Thoracic aorta (tissue), 2 donors: ENCODE measurements at regions not wholly inside any gene's neighbourhood (a gene's known extent, or its start where the extent isn't known, plus 50 kb on each side); places are given as distances from the start of the nearest gene placed in this dataset.

Source experiments
- ATAC-seq: fragments of 150-250 bp; one replicate; pipeline ENCODE4 v1.8.0; 2017; ENCODE audit warnings: low read depth; ENCODE audit not compliant: insufficient number of reproducible peaks, low FRiP score
- DNase-seq: peaks from one replicate; pipeline ENCODE4 v3.0.0-alpha.2; 2020; ENCODE audit warnings: low spot score
- H3K27ac ChIP-seq, 2 donors: fragments of 200-600 bp; sonication (generic); 1 replicate in 1 of 2; 2 replicates in 1 of 2; pipeline ENCODE4 v1.5.1; 2016; ENCODE audit warnings: mild to moderate bottlenecking in 2 of 2, moderate library complexity in 2 of 2
- H3K27me3 ChIP-seq: fragments of 200-600 bp; sonication (generic); replicated peaks from 2 replicates; pipeline ENCODE4 v1.6.0; 2016; ENCODE audit warnings: mild to moderate bottlenecking; ENCODE audit not compliant: insufficient read depth
- H3K36me3 ChIP-seq: fragments of 200-600 bp; sonication (generic); one replicate; pipeline ENCODE4 v1.5.1; 2016
- H3K4me1 ChIP-seq, 2 donors: fragments of 200-600 bp; sonication (generic); 1 replicate in 1 of 2; 2 replicates in 1 of 2; pipeline versions ENCODE4 v1.5.1 to v1.6.0; 2016; ENCODE audit warnings: low read depth in 2 of 2, mild to moderate bottlenecking in 1 of 2; ENCODE audit not compliant: control insufficient read depth in 1 of 2
- H3K4me3 ChIP-seq: fragments of 200-600 bp; sonication (generic); 2 replicates; pipeline ENCODE4 v1.5.1; 2016; ENCODE audit warnings: mild to moderate bottlenecking
- H3K9me3 ChIP-seq: fragments of 200-600 bp; sonication (generic); 2 replicates; pipeline ENCODE4 v1.5.1; 2016
- TF ChIP-seq, protein P1 (sequence below): fragments of 200-600 bp; sonication (generic); IDR thresholded peaks from one replicate; pipeline ENCODE4 v1.5.1; 2019; ENCODE audit warnings: antibody characterized with exemption

GRCh38 chr3:153268564-153269279 lies 106.7 kb downstream of the RAP2B start:
- Histone ChIP-seq H3K4me3 (no peak overlapping the region), H3K27ac (no peak overlapping the region), H3K9me3 (no peaks in the 10 kb centered on the region), H3K36me3 (no peaks in the 10 kb centered on the region), H3K27me3 (no peaks in the 10 kb centered on the region), H3K4me1 (no peaks in the 10 kb centered on the region)
- no peak for DNase-seq
- TF ChIP-seq, protein P1, sequence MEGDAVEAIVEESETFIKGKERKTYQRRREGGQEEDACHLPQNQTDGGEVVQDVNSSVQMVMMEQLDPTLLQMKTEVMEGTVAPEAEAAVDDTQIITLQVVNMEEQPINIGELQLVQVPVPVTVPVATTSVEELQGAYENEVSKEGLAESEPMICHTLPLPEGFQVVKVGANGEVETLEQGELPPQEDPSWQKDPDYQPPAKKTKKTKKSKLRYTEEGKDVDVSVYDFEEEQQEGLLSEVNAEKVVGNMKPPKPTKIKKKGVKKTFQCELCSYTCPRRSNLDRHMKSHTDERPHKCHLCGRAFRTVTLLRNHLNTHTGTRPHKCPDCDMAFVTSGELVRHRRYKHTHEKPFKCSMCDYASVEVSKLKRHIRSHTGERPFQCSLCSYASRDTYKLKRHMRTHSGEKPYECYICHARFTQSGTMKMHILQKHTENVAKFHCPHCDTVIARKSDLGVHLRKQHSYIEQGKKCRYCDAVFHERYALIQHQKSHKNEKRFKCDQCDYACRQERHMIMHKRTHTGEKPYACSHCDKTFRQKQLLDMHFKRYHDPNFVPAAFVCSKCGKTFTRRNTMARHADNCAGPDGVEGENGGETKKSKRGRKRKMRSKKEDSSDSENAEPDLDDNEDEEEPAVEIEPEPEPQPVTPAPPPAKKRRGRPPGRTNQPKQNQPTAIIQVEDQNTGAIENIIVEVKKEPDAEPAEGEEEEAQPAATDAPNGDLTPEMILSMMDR: no peak
- no peak for ATAC-seq

DNA sequence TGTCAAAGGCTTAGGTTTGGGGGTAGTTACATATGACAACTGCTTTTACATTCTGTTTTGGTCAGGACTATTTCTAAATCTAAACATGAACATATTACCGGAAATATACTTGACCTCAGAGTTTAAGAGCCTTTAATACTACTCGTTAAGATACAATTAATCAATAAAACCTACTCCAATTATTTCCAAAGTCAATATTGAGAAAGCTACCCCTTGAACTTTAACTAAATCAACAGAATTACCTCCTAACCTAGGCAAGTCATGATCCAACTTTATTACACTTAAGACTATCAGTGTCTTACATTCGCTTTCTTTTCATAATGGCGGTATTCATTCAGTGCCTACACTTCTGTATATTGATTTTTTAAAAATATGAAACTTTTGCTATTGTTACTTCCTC lies 107.7 kb downstream of the RAP2B start:
- no peak for DNase-seq
- ATAC-seq: no peak
- no peak overlapping the region for H3K4me3 ChIP-seq
- H3K36me3 ChIP-seq: no peaks in the 10 kb centered on the region
- H3K9me3 ChIP-seq: no peaks in the 10 kb centered on the region
- no peak overlapping the region for H3K27ac ChIP-seq
- no peaks in the 10 kb centered on the region for H3K27me3 ChIP-seq
- TF ChIP-seq, protein P1: no peak
- no peaks in the 10 kb centered on the region for H3K4me1 ChIP-seq

GRCh38 chr3:153273217-153273616 lies 111.2 kb downstream of the RAP2B start:
- Histone ChIP-seq H3K4me1 (no peaks in the 10 kb centered on the region), H3K4me3 (no peak overlapping the region), H3K9me3 (no peaks in the 10 kb centered on the region), H3K27me3 (no peaks in the 10 kb centered on the region), H3K27ac (no peak overlapping the region), H3K36me3 (no peaks in the 10 kb centered on the region)
- TF ChIP-seq, protein P1: no peak
- DNase-seq (no peak), ATAC-seq (no peak)

DNA sequence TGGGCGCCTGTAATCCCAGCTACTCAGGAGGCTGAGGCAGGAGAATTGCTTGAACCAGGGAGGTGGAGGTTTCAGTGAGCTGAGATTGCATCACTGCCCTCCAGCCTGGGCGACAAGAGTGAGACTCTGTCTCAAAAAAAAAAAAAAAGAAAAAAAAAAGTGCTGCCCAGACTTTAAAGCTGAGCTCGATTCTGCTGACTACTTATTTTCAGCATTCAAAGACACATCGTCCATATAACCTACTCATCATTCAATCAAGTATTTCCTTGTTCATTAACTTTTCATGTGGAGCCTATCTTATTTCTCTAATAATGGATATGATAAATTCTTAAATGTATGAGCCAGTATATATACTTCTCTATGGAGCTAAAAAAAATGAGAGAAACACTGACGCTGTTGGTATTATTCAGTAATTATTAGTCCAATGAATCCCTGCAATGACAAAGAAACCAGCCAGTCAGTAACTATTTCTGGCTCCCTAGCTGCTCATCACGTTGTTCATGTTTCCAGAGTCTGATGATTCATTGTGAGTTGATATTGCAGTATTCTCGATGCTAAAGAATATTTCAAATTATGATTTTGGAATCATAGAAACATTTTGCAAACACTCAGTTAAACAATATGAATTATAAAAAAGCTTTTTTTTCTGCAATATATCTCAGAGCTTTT lies 111.9 kb downstream of the RAP2B start:
- H3K9me3 ChIP-seq: no peaks in the 10 kb centered on the region
- no peak overlapping the region for H3K27ac ChIP-seq
- H3K27me3 ChIP-seq: no peaks in the 10 kb centered on the region
- DNase-seq (no peak), ATAC-seq (no peak)
- no peaks in the 10 kb centered on the region for H3K36me3 ChIP-seq
- TF ChIP-seq, protein P1: no peak
- H3K4me3 ChIP-seq: no peak overlapping the region
- H3K4me1 ChIP-seq: no peaks in the 10 kb centered on the region

- no peak overlapping the region for H3K4me3 ChIP-seq
- H3K27ac ChIP-seq: no peak overlapping the region
- no peaks in the 10 kb centered on the region for H3K27me3 ChIP-seq
- H3K9me3 ChIP-seq: no peaks in the 10 kb centered on the region
- no peaks in the 10 kb centered on the region for H3K4me1 ChIP-seq
- DNase-seq (no peak), ATAC-seq (no peak)
- no peaks in the 10 kb centered on the region for H3K36me3 ChIP-seq
- TF ChIP-seq, protein P1: no peak
These were observed 112.5 kb downstream of the RAP2B start for GRCh38 chr3:153274561-153274960.
